ENCODE measurements at regions not wholly inside any gene's neighbourhood (a gene's known extent, or its start where the extent isn't known, plus 50 kb on each side); places are given as distances from the start of the nearest gene placed in this dataset.

DNA sequence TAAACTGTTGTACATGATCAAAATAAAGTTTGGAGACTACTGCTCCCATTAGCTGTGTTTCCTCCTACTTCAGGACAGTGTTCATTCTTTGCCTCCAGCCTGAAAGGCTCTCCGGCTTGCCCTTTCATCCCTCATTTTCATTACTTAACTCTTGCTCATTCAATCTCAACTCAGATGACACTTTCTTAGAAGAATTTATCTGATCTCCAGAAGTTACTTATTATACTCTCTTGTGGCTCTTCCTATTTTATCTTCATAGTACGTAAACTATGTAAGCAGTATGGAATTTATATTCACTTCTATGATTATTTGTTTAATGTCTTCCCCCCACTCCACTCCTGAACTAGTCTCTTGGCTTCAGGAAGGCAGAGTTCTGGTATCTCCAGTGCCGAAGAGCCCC lies 1737.9 kb upstream of the C9orf72 start (continued):
- TF ChIP-seq, protein P1, sequence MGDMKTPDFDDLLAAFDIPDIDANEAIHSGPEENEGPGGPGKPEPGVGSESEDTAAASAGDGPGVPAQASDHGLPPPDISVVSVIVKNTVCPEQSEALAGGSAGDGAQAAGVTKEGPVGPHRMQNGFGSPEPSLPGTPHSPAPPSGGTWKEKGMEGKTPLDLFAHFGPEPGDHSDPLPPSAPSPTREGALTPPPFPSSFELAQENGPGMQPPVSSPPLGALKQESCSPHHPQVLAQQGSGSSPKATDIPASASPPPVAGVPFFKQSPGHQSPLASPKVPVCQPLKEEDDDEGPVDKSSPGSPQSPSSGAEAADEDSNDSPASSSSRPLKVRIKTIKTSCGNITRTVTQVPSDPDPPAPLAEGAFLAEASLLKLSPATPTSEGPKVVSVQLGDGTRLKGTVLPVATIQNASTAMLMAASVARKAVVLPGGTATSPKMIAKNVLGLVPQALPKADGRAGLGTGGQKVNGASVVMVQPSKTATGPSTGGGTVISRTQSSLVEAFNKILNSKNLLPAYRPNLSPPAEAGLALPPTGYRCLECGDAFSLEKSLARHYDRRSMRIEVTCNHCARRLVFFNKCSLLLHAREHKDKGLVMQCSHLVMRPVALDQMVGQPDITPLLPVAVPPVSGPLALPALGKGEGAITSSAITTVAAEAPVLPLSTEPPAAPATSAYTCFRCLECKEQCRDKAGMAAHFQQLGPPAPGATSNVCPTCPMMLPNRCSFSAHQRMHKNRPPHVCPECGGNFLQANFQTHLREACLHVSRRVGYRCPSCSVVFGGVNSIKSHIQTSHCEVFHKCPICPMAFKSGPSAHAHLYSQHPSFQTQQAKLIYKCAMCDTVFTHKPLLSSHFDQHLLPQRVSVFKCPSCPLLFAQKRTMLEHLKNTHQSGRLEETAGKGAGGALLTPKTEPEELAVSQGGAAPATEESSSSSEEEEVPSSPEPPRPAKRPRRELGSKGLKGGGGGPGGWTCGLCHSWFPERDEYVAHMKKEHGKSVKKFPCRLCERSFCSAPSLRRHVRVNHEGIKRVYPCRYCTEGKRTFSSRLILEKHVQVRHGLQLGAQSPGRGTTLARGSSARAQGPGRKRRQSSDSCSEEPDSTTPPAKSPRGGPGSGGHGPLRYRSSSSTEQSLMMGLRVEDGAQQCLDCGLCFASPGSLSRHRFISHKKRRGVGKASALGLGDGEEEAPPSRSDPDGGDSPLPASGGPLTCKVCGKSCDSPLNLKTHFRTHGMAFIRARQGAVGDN (IDR thresholded peaks at IDR 0.05), result no peak
- TF ChIP-seq CREM (IDR thresholded peaks at IDR 0.05; ENCODE audit: low read depth) (no peak), PAX8 (IDR thresholded peaks at IDR 0.05) (no peak), ZNF217 (IDR thresholded peaks at IDR 0.05) (no peak), MEF2B (IDR thresholded peaks at IDR 0.05; ENCODE audit: partially characterized antibody, poor library complexity, severe bottlenecking) (no peak), RBBP5 (conservative IDR thresholded peaks at IDR 0.05) (no peak), TARDBP (IDR thresholded peaks at IDR 0.05; ENCODE audit: borderline replicate concordance) (no peak), EZH2 (IDR thresholded peaks at IDR 0.05; ENCODE audit: borderline replicate concordance, control insufficient read depth, low read depth, low read length) (no peak), SIX5 (IDR thresholded peaks at IDR 0.05; ENCODE audit: low read depth, low read length, severe bottlenecking) (no peak), NRF1 (conservative IDR thresholded peaks at IDR 0.05; ENCODE audit: low read depth, low read length) (no peak)
- TF ChIP-seq, protein P2, sequence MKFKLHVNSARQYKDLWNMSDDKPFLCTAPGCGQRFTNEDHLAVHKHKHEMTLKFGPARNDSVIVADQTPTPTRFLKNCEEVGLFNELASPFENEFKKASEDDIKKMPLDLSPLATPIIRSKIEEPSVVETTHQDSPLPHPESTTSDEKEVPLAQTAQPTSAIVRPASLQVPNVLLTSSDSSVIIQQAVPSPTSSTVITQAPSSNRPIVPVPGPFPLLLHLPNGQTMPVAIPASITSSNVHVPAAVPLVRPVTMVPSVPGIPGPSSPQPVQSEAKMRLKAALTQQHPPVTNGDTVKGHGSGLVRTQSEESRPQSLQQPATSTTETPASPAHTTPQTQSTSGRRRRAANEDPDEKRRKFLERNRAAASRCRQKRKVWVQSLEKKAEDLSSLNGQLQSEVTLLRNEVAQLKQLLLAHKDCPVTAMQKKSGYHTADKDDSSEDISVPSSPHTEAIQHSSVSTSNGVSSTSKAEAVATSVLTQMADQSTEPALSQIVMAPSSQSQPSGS (IDR thresholded peaks at IDR 0.05; ENCODE audit: low read length), result no peak
